ENCODE measurements at regions not wholly inside any gene's neighbourhood (a gene's known extent, or its start where the extent isn't known, plus 50 kb on each side); places are given as distances from the start of the nearest gene placed in this dataset.
"Not testable (repeated sequence)": the region's sequence is repeated elsewhere in the genome, so short reads cannot be mapped to it uniquely, and the experiment has no call there.

DNA sequence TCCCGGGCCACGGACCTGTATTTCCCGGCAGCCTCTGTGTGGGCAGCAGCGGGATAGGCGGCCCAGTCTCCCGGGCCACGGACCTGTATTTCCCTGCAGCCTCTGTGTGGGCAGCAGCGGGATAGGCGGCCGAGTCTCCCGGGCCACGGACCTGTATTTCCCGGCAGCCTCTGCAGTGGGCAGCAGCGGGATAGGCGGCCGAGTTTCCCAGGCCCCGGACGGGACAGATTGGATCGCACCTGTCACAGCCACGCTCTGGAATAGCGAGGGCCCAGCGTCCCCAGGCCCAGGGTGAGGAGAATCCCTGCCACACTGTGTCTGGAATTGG is 145.9 kb upstream of the PITRM1 start:
- not testable (repeated sequence) for H3K79me1 ChIP-seq (ENCODE audit: low read length); H3K23ac ChIP-seq (ENCODE audit: low read length); H3K4me3 ChIP-seq (ENCODE audit: low read length); H2BK5ac ChIP-seq (ENCODE audit: low read length); H3K56ac ChIP-seq (ENCODE audit: low read length); H3K4me2 ChIP-seq (ENCODE audit: low read length); H3K27ac ChIP-seq (ENCODE audit: low read depth, low read length); H3K18ac ChIP-seq (ENCODE audit: low read length); H4K5ac ChIP-seq (ENCODE audit: low read length); H4K8ac ChIP-seq (ENCODE audit: low read depth, low read length); H3K79me2 ChIP-seq (ENCODE audit: control insufficient read depth, insufficient read depth, low read length); H3K4ac ChIP-seq (ENCODE audit: low read depth, low read length); H2BK120ac ChIP-seq (ENCODE audit: low read depth, low read length); H2AK5ac ChIP-seq (ENCODE audit: low read length); H3K27me3 ChIP-seq (ENCODE audit: insufficient read depth, low read length, poor library complexity); H3K36me3 ChIP-seq (ENCODE audit: control insufficient read depth, insufficient read depth, low read length); H3K4me1 ChIP-seq (ENCODE audit: control insufficient read depth, low read depth, low read length); H2BK15ac ChIP-seq (replicated peaks; ENCODE audit: low read depth); DNase-seq; H3K9ac ChIP-seq (ENCODE audit: low read length)
- WGBS (ENCODE audit: extremely low coverage, insufficient coverage, low lambda C conversion rate): no CpG with 5 or more reads among the region's 22 CpGs

DNA sequence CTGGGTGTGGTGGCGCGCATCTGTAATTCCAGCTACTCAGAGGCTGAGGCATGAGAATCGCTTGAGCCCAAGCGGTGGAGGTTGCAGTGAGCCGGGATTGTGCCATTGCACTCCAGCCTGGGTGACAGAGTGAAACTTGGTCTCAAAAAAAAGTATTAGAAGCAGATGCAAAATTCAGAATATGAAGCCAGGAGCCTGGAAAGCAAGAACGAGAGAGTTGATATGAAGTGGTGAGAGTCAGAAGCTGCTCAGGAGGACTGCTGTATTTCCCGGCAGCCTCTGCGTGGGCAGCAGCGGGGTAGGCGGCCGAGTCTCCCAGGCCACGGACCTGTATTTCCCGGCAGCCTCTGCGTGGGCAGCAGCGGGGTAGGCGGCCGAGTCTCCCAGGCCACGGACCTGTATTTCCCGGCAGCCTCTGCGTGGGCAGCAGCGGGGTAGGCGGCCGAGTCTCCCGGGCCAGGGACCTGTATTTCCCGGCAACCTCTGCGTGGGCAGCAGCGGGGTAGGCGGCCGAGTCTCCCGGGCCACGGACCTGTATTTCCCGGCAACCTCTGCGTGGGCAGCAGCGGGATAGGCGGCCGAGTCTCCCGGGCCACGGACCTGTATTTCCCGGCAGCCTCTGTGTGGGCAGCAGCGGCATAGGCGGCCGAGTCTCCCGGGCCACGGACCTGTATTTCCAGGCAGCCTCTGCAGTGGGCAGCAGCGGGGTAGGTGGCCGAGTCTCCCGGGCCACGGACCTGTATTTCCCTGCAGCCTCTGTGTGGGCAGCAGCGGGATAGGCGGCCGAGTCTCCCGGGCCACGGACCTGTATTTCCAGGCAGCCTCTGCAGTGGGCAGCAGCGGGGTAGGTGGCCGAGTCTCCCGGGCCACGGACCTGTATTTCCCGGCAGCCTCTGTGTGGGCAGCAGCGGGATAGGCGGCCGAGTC is 145.2 kb upstream of the PITRM1 start:
- no CpG with 5 or more reads among the region's 61 CpGs for WGBS (ENCODE audit: extremely low coverage, insufficient coverage, low lambda C conversion rate)
- not testable (repeated sequence) for H3K9ac ChIP-seq (ENCODE audit: low read length); H3K79me2 ChIP-seq (ENCODE audit: control insufficient read depth, insufficient read depth, low read length); H2BK120ac ChIP-seq (ENCODE audit: low read depth, low read length); H4K5ac ChIP-seq (ENCODE audit: low read length); H3K4me1 ChIP-seq (ENCODE audit: control insufficient read depth, low read depth, low read length); H3K27me3 ChIP-seq (ENCODE audit: insufficient read depth, low read length, poor library complexity); H3K4me2 ChIP-seq (ENCODE audit: low read length); H3K36me3 ChIP-seq (ENCODE audit: control insufficient read depth, insufficient read depth, low read length); H3K23ac ChIP-seq (ENCODE audit: low read length); H2AK5ac ChIP-seq (ENCODE audit: low read length); H2BK5ac ChIP-seq (ENCODE audit: low read length); H3K4ac ChIP-seq (ENCODE audit: low read depth, low read length); H3K56ac ChIP-seq (ENCODE audit: low read length); H3K27ac ChIP-seq (ENCODE audit: low read depth, low read length); H2BK15ac ChIP-seq (replicated peaks; ENCODE audit: low read depth); DNase-seq; H3K79me1 ChIP-seq (ENCODE audit: low read length); H4K8ac ChIP-seq (ENCODE audit: low read depth, low read length); H3K18ac ChIP-seq (ENCODE audit: low read length); H3K4me3 ChIP-seq (ENCODE audit: low read length)

DNA sequence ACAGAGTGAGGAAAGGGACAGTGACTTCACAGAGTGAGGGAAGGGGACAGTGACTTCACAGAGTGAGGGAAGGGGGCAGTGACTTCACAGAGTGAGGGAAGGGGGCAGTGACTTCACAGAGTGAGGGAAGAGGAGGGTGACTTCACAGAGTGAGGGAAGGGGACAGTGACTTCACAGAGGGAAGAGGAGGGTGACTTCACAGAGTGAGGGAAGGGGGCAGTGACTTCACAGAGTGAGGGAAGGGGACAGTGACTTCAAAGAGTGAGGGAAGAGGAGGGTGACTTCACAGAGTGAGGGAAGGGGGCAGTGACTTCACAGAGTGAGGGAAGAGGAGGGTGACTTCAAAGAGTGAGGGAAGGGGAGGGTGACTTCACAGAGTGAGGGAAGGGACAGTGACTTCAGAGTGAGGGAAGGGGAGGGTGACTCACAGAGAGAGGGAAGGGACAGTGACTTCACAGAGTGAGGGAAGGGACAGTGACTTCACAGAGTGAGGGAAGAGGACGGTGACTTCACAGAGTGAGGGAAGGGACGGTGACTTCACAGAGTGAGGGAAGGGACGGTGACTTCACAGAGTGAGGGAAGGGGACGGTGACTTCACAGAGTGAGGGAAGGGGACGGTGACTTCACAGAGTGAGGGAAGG is 142.0 kb upstream of the PITRM1 start:
- H3K4me2 ChIP-seq (ENCODE audit: low read length); H4K5ac ChIP-seq (ENCODE audit: low read length); H3K79me2 ChIP-seq (ENCODE audit: control insufficient read depth, insufficient read depth, low read length); H2BK5ac ChIP-seq (ENCODE audit: low read length); H2BK15ac ChIP-seq (replicated peaks; ENCODE audit: low read depth); H3K4me1 ChIP-seq (ENCODE audit: control insufficient read depth, low read depth, low read length); H3K18ac ChIP-seq (ENCODE audit: low read length); H3K79me1 ChIP-seq (ENCODE audit: low read length); H3K4ac ChIP-seq (ENCODE audit: low read depth, low read length); H3K36me3 ChIP-seq (ENCODE audit: control insufficient read depth, insufficient read depth, low read length); H3K9ac ChIP-seq (ENCODE audit: low read length); H3K56ac ChIP-seq (ENCODE audit: low read length); H3K4me3 ChIP-seq (ENCODE audit: low read length); H2BK120ac ChIP-seq (ENCODE audit: low read depth, low read length); H4K8ac ChIP-seq (ENCODE audit: low read depth, low read length); H3K27ac ChIP-seq (ENCODE audit: low read depth, low read length); H3K27me3 ChIP-seq (ENCODE audit: insufficient read depth, low read length, poor library complexity); H3K23ac ChIP-seq (ENCODE audit: low read length); H2AK5ac ChIP-seq (ENCODE audit: low read length): not testable (repeated sequence)
- no CpG with 5 or more reads among the region's 5 CpGs for WGBS (ENCODE audit: extremely low coverage, insufficient coverage, low lambda C conversion rate)
- DNase-seq: peak; percentile 46

DNA sequence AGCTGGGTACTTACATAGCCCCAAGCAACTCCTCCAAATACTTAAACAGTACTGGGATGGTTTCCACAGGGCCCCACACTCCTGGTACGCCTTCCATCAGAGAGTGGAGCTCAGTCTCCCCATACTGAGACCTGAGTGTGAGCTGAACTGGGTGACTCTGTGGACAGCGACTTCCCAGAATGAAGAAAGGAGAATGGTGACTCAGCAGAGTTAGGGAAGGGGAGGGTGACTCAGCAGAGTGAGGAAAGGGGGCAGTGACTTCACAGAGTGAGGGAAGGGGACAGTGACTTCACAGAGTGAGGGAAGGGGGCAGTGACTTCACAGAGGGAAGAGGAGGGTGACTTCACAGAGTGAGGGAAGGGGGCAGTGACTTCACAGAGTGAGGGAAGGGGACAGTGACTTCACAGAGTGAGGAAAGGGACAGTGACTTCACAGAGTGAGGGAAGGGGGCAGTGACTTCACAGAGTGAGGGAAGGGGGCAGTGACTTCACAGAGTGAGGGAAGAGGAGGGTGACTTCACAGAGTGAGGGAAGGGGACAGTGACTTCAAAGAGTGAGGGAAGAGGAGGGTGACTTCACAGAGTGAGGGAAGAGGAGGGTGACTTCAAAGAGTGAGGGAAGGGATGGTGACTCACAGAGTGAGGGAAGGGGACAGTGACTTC is 141.3 kb upstream of the PITRM1 start:
- WGBS (ENCODE audit: extremely low coverage, insufficient coverage, low lambda C conversion rate): no CpG with 5 or more reads among the region's 2 CpGs
- H3K4ac ChIP-seq (ENCODE audit: low read depth, low read length); H3K23ac ChIP-seq (ENCODE audit: low read length); H4K5ac ChIP-seq (ENCODE audit: low read length); H3K4me2 ChIP-seq (ENCODE audit: low read length); H4K8ac ChIP-seq (ENCODE audit: low read depth, low read length); H3K27me3 ChIP-seq (ENCODE audit: insufficient read depth, low read length, poor library complexity); H2AK5ac ChIP-seq (ENCODE audit: low read length); H3K9ac ChIP-seq (ENCODE audit: low read length); H3K79me1 ChIP-seq (ENCODE audit: low read length); H3K79me2 ChIP-seq (ENCODE audit: control insufficient read depth, insufficient read depth, low read length); H3K18ac ChIP-seq (ENCODE audit: low read length); H3K4me1 ChIP-seq (ENCODE audit: control insufficient read depth, low read depth, low read length); H3K4me3 ChIP-seq (ENCODE audit: low read length); H2BK120ac ChIP-seq (ENCODE audit: low read depth, low read length); H3K36me3 ChIP-seq (ENCODE audit: control insufficient read depth, insufficient read depth, low read length); H3K56ac ChIP-seq (ENCODE audit: low read length); H3K27ac ChIP-seq (ENCODE audit: low read depth, low read length); H2BK15ac ChIP-seq (replicated peaks; ENCODE audit: low read depth); H2BK5ac ChIP-seq (ENCODE audit: low read length): not testable (repeated sequence)
- peak; percentile 91 for DNase-seq

DNA sequence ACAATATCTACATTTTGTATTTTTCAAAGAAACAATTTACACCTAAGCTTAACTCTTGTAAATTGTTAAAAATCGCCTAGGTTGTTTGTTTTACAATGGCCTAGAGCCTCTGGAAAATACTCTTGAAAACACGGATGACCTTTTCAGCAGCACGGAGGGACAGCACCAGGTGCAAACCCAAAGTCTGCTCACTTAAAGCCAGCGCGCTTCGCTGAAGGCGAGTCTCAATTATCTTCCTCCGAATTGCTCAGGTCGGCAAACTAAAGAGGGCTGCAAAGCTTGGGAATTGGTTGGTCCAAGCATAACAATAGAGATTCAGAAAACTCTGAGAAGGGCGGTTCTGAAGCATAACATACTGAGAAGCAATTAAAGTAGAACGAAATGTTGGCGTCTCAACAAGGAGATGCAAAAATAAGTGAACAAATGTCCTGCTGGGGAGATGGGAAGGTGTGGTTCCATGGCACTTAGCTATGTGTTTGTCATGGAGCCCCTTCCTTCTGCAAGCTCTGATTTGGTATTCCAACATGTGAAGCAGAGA is 139.9 kb upstream of the PITRM1 start:
- no peak for DNase-seq
- WGBS (ENCODE audit: extremely low coverage, insufficient coverage, low lambda C conversion rate): no CpG with 5 or more reads among the region's 12 CpGs

More for the DNA sequence above, 139.9 kb upstream of the PITRM1 start:
- no peak overlapping the region for H3K4ac ChIP-seq (ENCODE audit: low read depth, low read length)
- no peak overlapping the region for H3K4me2 ChIP-seq (ENCODE audit: low read length)
- no peak overlapping the region for H4K8ac ChIP-seq (ENCODE audit: low read depth, low read length)
- no peak overlapping the region for H4K5ac ChIP-seq (ENCODE audit: low read length)
- H3K27ac ChIP-seq (ENCODE audit: low read depth, low read length): no peak overlapping the region
- H3K79me2 ChIP-seq (ENCODE audit: control insufficient read depth, insufficient read depth, low read length): no peaks in the 10 kb centered on the region
- no peaks in the 10 kb centered on the region for H3K27me3 ChIP-seq (ENCODE audit: insufficient read depth, low read length, poor library complexity)
- H3K79me1 ChIP-seq (ENCODE audit: low read length): no peaks in the 10 kb centered on the region
- H3K23ac ChIP-seq (ENCODE audit: low read length): no peak overlapping the region
- no peak overlapping the region for H2BK15ac ChIP-seq (replicated peaks; ENCODE audit: low read depth)
- no peak overlapping the region for H3K56ac ChIP-seq (ENCODE audit: low read length)
- no peak overlapping the region for H2BK5ac ChIP-seq (ENCODE audit: low read length)
- H2BK120ac ChIP-seq (ENCODE audit: low read depth, low read length): no peak overlapping the region
- H3K4me3 ChIP-seq (ENCODE audit: low read length): no peak overlapping the region
- H3K18ac ChIP-seq (ENCODE audit: low read length): no peak overlapping the region
- no peak overlapping the region for H3K9ac ChIP-seq (ENCODE audit: low read length)
- no peak overlapping the region for H2AK5ac ChIP-seq (ENCODE audit: low read length)
- no peaks in the 10 kb centered on the region for H3K36me3 ChIP-seq (ENCODE audit: control insufficient read depth, insufficient read depth, low read length)
- H3K4me1 ChIP-seq (ENCODE audit: control insufficient read depth, low read depth, low read length): no peaks in the 10 kb centered on the region

Data from mesendoderm (in vitro differentiated cells).